ENCODE measurements at regions not wholly inside any gene's neighbourhood (a gene's known extent, or its start where the extent isn't known, plus 50 kb on each side); places are given as distances from the start of the nearest gene placed in this dataset.

- TF ChIP-seq CTCF (IDR thresholded peaks at IDR 0.05; ENCODE audit: low read length) (no peak), EZH2 (IDR thresholded peaks at IDR 0.05; ENCODE audit: borderline replicate concordance, low read length) (no peak)
These were observed 153.7 kb upstream of the NR2F2 start for GRCh38 chr15:96176831-96177230.
